Breast epithelium (tissue), 3 donors: ENCODE measurements at regions not wholly inside any gene's neighbourhood (a gene's known extent, or its start where the extent isn't known, plus 50 kb on each side); places are given as distances from the start of the nearest gene placed in this dataset.

ENCODE experiments used
- POLR2A ChIP-seq: fragments of 450-650 bp; IDR thresholded peaks from one replicate; pipeline ENCODE4 v1.6.1; 2016; ENCODE audit warnings: antibody characterized with exemption, mild to moderate bottlenecking, moderate library complexity
- TF ChIP-seq, protein P1 (sequence below), 3 donors: fragments of 450-650 bp; IDR thresholded peaks; one replicate each; pipeline ENCODE4 v1.5.1; 2016 to 2017; ENCODE audit warnings: antibody characterized with exemption in 3 of 3, mild to moderate bottlenecking in 3 of 3, moderate library complexity in 3 of 3

- TF ChIP-seq POLR2A, result no peak
- TF ChIP-seq, protein P1, sequence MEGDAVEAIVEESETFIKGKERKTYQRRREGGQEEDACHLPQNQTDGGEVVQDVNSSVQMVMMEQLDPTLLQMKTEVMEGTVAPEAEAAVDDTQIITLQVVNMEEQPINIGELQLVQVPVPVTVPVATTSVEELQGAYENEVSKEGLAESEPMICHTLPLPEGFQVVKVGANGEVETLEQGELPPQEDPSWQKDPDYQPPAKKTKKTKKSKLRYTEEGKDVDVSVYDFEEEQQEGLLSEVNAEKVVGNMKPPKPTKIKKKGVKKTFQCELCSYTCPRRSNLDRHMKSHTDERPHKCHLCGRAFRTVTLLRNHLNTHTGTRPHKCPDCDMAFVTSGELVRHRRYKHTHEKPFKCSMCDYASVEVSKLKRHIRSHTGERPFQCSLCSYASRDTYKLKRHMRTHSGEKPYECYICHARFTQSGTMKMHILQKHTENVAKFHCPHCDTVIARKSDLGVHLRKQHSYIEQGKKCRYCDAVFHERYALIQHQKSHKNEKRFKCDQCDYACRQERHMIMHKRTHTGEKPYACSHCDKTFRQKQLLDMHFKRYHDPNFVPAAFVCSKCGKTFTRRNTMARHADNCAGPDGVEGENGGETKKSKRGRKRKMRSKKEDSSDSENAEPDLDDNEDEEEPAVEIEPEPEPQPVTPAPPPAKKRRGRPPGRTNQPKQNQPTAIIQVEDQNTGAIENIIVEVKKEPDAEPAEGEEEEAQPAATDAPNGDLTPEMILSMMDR (IDR thresholded peaks at IDR 0.05), result no peak
Measured at GRCh38 chr11:24412722-24413121, 84.1 kb upstream of the LUZP2 start.
